Fibroblast of lung (primary cell): ENCODE measurements at regions not wholly inside any gene's neighbourhood (a gene's known extent, or its start where the extent isn't known, plus 50 kb on each side); places are given as distances from the start of the nearest gene placed in this dataset.

ENCODE experiments used
- DNase-seq, 2 donors: peaks; one replicate each; pipeline versions ENCODE4 v3.0.0 to v3.0.0-alpha.2; 2010; ENCODE audit warnings: low read depth in 2 of 2
- H2AFZ ChIP-seq: 2 replicates; pipeline ENCODE4 v1.5.1; 2012; ENCODE audit warnings: low read length, control low read depth, inconsistent platforms
- H3K27ac ChIP-seq: 2 replicates; pipeline ENCODE4 v1.5.1; 2011; ENCODE audit warnings: low read length, control low read depth; ENCODE audit not compliant: insufficient read depth
- H3K27me3 ChIP-seq: 2 replicates; pipeline ENCODE4 v1.5.1; 2011; ENCODE audit warnings: mild to moderate bottlenecking, low read length; ENCODE audit not compliant: control insufficient read depth, insufficient read depth
- H3K36me3 ChIP-seq: 2 replicates; pipeline ENCODE4 v1.5.1; 2011; ENCODE audit warnings: low read length; ENCODE audit not compliant: control insufficient read depth, insufficient read depth
- H3K4me1 ChIP-seq: 2 replicates; pipeline ENCODE4 v1.5.1; 2011; ENCODE audit warnings: low read length; ENCODE audit not compliant: control insufficient read depth, insufficient read depth; ENCODE audit errors: extremely low read depth
- H3K4me2 ChIP-seq: 2 replicates; pipeline ENCODE4 v1.5.1; 2011; ENCODE audit warnings: low read length, control low read depth; ENCODE audit not compliant: insufficient read depth; ENCODE audit errors: extremely low read depth
- H3K4me3 ChIP-seq, 4 experiments: fragments of 200-600 bp in 1 of 4; sonication (generic) in 1 of 4; replicated peaks in 1 of 4; 2 replicates each; pipeline ENCODE4 v1.5.1; 2011 to 2016; ENCODE audit warnings: low read length in 4 of 4, low read depth in 3 of 4, mild to moderate bottlenecking in 3 of 4, control low read depth in 2 of 4, inconsistent platforms in 1 of 4, mixed read lengths in 1 of 4; ENCODE audit not compliant: insufficient read depth in 1 of 4; ENCODE audit errors: control extremely low read depth in 1 of 4
- H3K79me2 ChIP-seq: 2 replicates; pipeline ENCODE4 v1.5.1; 2012; ENCODE audit warnings: mild to moderate bottlenecking, low read length, inconsistent platforms; ENCODE audit not compliant: control insufficient read depth, insufficient read depth
- H3K9ac ChIP-seq: 2 replicates; pipeline ENCODE4 v1.5.1; 2011; ENCODE audit warnings: mild to moderate bottlenecking, low read length, control low read depth; ENCODE audit not compliant: insufficient read depth
- H3K9me3 ChIP-seq: 2 replicates; pipeline ENCODE4 v1.5.1; 2012; ENCODE audit warnings: low read depth, low read length; ENCODE audit not compliant: control insufficient read depth, insufficient read depth
- H4K20me1 ChIP-seq: 2 replicates; pipeline ENCODE4 v1.5.1; 2011; ENCODE audit warnings: low read length; ENCODE audit not compliant: control insufficient read depth, insufficient read depth; ENCODE audit errors: extremely low read depth
- CTCF ChIP-seq, 2 donors: IDR thresholded peaks in 1 of 2; conservative IDR thresholded peaks in 1 of 2; 1 replicate in 1 of 2; 2 replicates in 1 of 2; pipeline ENCODE4 v1.5.1; 2011 to 2012; ENCODE audit warnings: low read length in 2 of 2, control low read depth in 1 of 2, inconsistent platforms in 1 of 2, low read depth in 1 of 2, mild to moderate bottlenecking in 1 of 2
- EZH2 ChIP-seq: IDR thresholded peaks from 2 replicates; pipeline ENCODE4 v1.5.1; 2012; ENCODE audit warnings: low read length, control low read depth, mild to moderate bottlenecking; ENCODE audit errors: missing control alignments

- H3K9ac ChIP-seq, result no peak overlapping the region
- peak in 1 of 2 donors; percentile 36 for DNase-seq
Observed at GRCh38 chr5:111931655-111932054, 174.7 kb upstream of the NREP start.

GRCh38 chr5:111930905-111931461, 174.0 kb upstream of the NREP start:
- H3K4me1 ChIP-seq, result peaks cover 21% of the 10 kb centered on the region

More at GRCh38 chr5:111931655-111932054, 174.7 kb upstream of the NREP start:
- no peaks in the 10 kb centered on the region for H3K36me3 ChIP-seq
- H3K4me2 ChIP-seq, result no peak overlapping the region
- H3K27ac ChIP-seq, result no peak overlapping the region
- peaks cover 24% of the 10 kb centered on the region for H3K4me1 ChIP-seq
- H3K4me3 ChIP-seq, result no peak overlapping the region
- no peaks in the 10 kb centered on the region for H3K9me3 ChIP-seq
- no peak overlapping the region for H2AFZ ChIP-seq
- no peaks in the 10 kb centered on the region for H3K27me3 ChIP-seq
- TF ChIP-seq CTCF (conservative IDR thresholded peaks at IDR 0.05 in 1 of 2, IDR thresholded peaks at IDR 0.05 in 1 of 2; ENCODE audit: low read depth in 1 of 2, low read length in 2 of 2) (no peak), EZH2 (no peak)
- no peaks in the 10 kb centered on the region for H4K20me1 ChIP-seq
- H3K79me2 ChIP-seq, result no peaks in the 10 kb centered on the region

GRCh38 chr5:111930449-111930848, 173.5 kb upstream of the NREP start:
- Histone ChIP-seq H4K20me1 (no peaks in the 10 kb centered on the region), H3K27ac (peak overlapping the region; percentile 61), H3K9ac (no peak overlapping the region), H3K4me3 (no peak overlapping the region), H3K36me3 (no peaks in the 10 kb centered on the region), H3K4me2 (peak overlapping the region; percentile 9), H3K27me3 (no peaks in the 10 kb centered on the region), H2AFZ (no peak overlapping the region), H3K79me2 (no peaks in the 10 kb centered on the region), H3K9me3 (no peaks in the 10 kb centered on the region), H3K4me1 (peaks cover 21% of the 10 kb centered on the region)
- TF ChIP-seq CTCF (conservative IDR thresholded peaks at IDR 0.05 in 1 of 2, IDR thresholded peaks at IDR 0.05 in 1 of 2; ENCODE audit: low read depth in 1 of 2, low read length in 2 of 2) (no peak), EZH2 (no peak)
- peak in 1 of 2 donors; percentile 34 for DNase-seq

More at GRCh38 chr5:111930905-111931461, 174.0 kb upstream of the NREP start:
- Histone ChIP-seq H3K9me3 (no peaks in the 10 kb centered on the region), H3K4me3 (no peak overlapping the region), H3K27ac (peak overlapping the region; percentile 61), H3K4me2 (no peak overlapping the region), H2AFZ (no peak overlapping the region), H3K36me3 (no peaks in the 10 kb centered on the region), H3K9ac (no peak overlapping the region), H3K27me3 (no peaks in the 10 kb centered on the region), H3K79me2 (no peaks in the 10 kb centered on the region), H4K20me1 (no peaks in the 10 kb centered on the region)
- TF ChIP-seq CTCF (conservative IDR thresholded peaks at IDR 0.05 in 1 of 2, IDR thresholded peaks at IDR 0.05 in 1 of 2; ENCODE audit: low read depth in 1 of 2, low read length in 2 of 2) (no peak), EZH2 (no peak)
- DNase-seq, result peak in 1 of 2 donors; percentile 90
